Transverse colon (tissue), 3 donors: ENCODE measurements at regions not wholly inside any gene's neighbourhood (a gene's known extent, or its start where the extent isn't known, plus 50 kb on each side); places are given as distances from the start of the nearest gene placed in this dataset.

Source experiments
- CTCF ChIP-seq, 5 experiments: fragments of 200-600 bp in 3 of 5; fragments of 450-650 bp in 2 of 5; sonication (generic) in 3 of 5; IDR thresholded peaks; 1 replicate in 2 of 5; 2 replicates in 3 of 5; pipeline ENCODE4 v1.5.1; 2016 to 2017; ENCODE audit warnings: antibody characterized with exemption in 5 of 5, inconsistent platforms in 3 of 5, mild to moderate bottlenecking in 2 of 5, moderate library complexity in 1 of 5
- POLR2A ChIP-seq: fragments of 450-650 bp; IDR thresholded peaks from one replicate; pipeline ENCODE4 v1.6.1; 2016; ENCODE audit warnings: antibody characterized with exemption, mild to moderate bottlenecking, moderate library complexity

DNA sequence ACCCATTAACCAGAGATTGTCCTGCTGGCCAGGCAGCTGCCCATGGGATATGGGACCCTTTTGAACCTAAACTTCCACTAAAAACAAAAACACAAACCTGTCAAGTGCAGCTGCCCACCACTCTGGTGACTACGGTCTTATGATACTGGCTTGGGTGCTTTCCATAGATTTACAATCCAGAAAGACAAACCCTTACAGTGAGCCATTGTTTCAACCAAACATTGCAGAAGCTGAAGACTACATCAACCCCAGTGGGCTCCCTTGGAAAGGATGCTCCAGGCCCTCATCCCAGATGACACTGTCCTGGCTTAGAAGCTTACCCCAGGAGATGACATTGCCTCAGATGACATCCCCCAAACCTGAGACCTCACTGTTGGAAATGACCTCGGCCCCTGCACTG, 56.9 kb upstream of the WNT11 start:
- TF ChIP-seq POLR2A (no peak), CTCF (IDR thresholded peaks at IDR 0.05) (no peak)
